Osteoblast (primary cell): ENCODE measurements at regions not wholly inside any gene's neighbourhood (a gene's known extent, or its start where the extent isn't known, plus 50 kb on each side); places are given as distances from the start of the nearest gene placed in this dataset.

Experiments used
- DNase-seq: peaks from one replicate; pipeline ENCODE4 v3.0.0; 2011; ENCODE audit warnings: low spot score, mixed read lengths; ENCODE audit not compliant: insufficient read length; ENCODE audit errors: missing footprints
- H2AFZ ChIP-seq: 2 replicates; pipeline ENCODE4 v1.6.0; 2011; ENCODE audit warnings: mild to moderate bottlenecking, low read length
- H3K27ac ChIP-seq: 2 replicates; pipeline ENCODE4 v1.5.1; 2011; ENCODE audit warnings: mild to moderate bottlenecking, low read depth, low read length, moderate library complexity
- H3K27me3 ChIP-seq: 2 replicates; pipeline ENCODE4 v1.6.0; 2012; ENCODE audit warnings: mild to moderate bottlenecking, control low read depth, inconsistent platforms, low read length, moderate library complexity; ENCODE audit not compliant: insufficient read depth
- H3K36me3 ChIP-seq: 2 replicates; pipeline ENCODE4 v1.5.1; 2011; ENCODE audit warnings: mild to moderate bottlenecking, low read length, control low read depth, moderate library complexity; ENCODE audit not compliant: insufficient read depth
- H3K4me1 ChIP-seq: 2 replicates; pipeline ENCODE4 v1.5.1; 2011; ENCODE audit warnings: mild to moderate bottlenecking, low read length, control low read depth, moderate library complexity; ENCODE audit not compliant: insufficient read depth
- H3K4me2 ChIP-seq: 2 replicates; pipeline ENCODE4 v1.6.0; 2011; ENCODE audit warnings: mild to moderate bottlenecking, low read length; ENCODE audit not compliant: insufficient read depth
- H3K4me3 ChIP-seq: fragments of 200-600 bp; sonication (generic); 3 replicates; pipeline ENCODE4 v1.5.1; 2012; ENCODE audit warnings: mild to moderate bottlenecking, low read length, inconsistent platforms; ENCODE audit not compliant: insufficient read depth
- H3K79me2 ChIP-seq: 2 replicates; pipeline ENCODE4 v1.6.0; 2012; ENCODE audit warnings: mild to moderate bottlenecking, low read length, control low read depth, inconsistent platforms; ENCODE audit not compliant: insufficient read depth
- H3K9me3 ChIP-seq: 2 replicates; pipeline ENCODE4 v1.5.1; 2011; ENCODE audit warnings: low read depth, low read length, control low read depth
- H4K20me1 ChIP-seq: 2 replicates; pipeline ENCODE4 v1.6.0; 2012; ENCODE audit warnings: mild to moderate bottlenecking, low read length, control low read depth; ENCODE audit not compliant: insufficient read depth
- CTCF ChIP-seq: IDR thresholded peaks from 2 replicates; pipeline ENCODE4 v1.5.1; 2011; ENCODE audit warnings: mild to moderate bottlenecking, low read depth, low read length, moderate library complexity; ENCODE audit errors: extremely low read depth

GRCh38 chr9:95757439-95757838 lies 118.1 kb upstream of the ERCC6L2 start:
- Histone ChIP-seq H3K4me3 (no peak overlapping the region), H3K27ac (no peak overlapping the region), H3K36me3 (no peaks in the 10 kb centered on the region), H3K27me3 (peaks cover 16% of the 10 kb centered on the region), H3K9me3 (no peaks in the 10 kb centered on the region), H4K20me1 (no peaks in the 10 kb centered on the region), H3K4me2 (peak overlapping the region; percentile 8), H3K4me1 (peaks cover 9% of the 10 kb centered on the region), H3K79me2 (no peaks in the 10 kb centered on the region), H2AFZ (no peak overlapping the region)
- no peak for TF ChIP-seq CTCF
- DNase-seq: no peak

- Histone ChIP-seq H3K4me2 (peak overlapping the region; percentile 8), H3K27ac (no peak overlapping the region), H4K20me1 (no peaks in the 10 kb centered on the region), H3K4me1 (peaks cover 9% of the 10 kb centered on the region), H3K79me2 (no peaks in the 10 kb centered on the region), H3K27me3 (peaks cover 19% of the 10 kb centered on the region), H3K36me3 (no peaks in the 10 kb centered on the region), H2AFZ (no peak overlapping the region), H3K4me3 (no peak overlapping the region), H3K9me3 (no peaks in the 10 kb centered on the region)
- peak; percentile 97 for DNase-seq
- TF ChIP-seq CTCF: no peak
Observed at GRCh38 chr9:95756986-95757385, 118.5 kb upstream of the ERCC6L2 start.

- no peak overlapping the region for H3K4me2 ChIP-seq
- DNase-seq: no peak
- no peaks in the 10 kb centered on the region for H4K20me1 ChIP-seq
- H3K27me3 ChIP-seq: peaks cover 19% of the 10 kb centered on the region
- H3K36me3 ChIP-seq: no peaks in the 10 kb centered on the region
- peaks cover 9% of the 10 kb centered on the region for H3K4me1 ChIP-seq
- H3K79me2 ChIP-seq: no peaks in the 10 kb centered on the region
- no peak for TF ChIP-seq CTCF
- H3K4me3 ChIP-seq: no peak overlapping the region
- no peak overlapping the region for H2AFZ ChIP-seq
- H3K9me3 ChIP-seq: no peaks in the 10 kb centered on the region
- no peak overlapping the region for H3K27ac ChIP-seq
Observed at GRCh38 chr9:95756101-95756500, 119.4 kb upstream of the ERCC6L2 start.

GRCh38 chr9:95755421-95755730 lies 120.1 kb upstream of the ERCC6L2 start:
- H3K27me3 ChIP-seq: peaks cover 19% of the 10 kb centered on the region

More at GRCh38 chr9:95755421-95755730, 120.1 kb upstream of the ERCC6L2 start:
- Histone ChIP-seq H2AFZ (no peak overlapping the region), H3K4me1 (peaks cover 9% of the 10 kb centered on the region), H3K27ac (no peak overlapping the region), H3K36me3 (no peaks in the 10 kb centered on the region), H4K20me1 (no peaks in the 10 kb centered on the region), H3K4me3 (no peak overlapping the region), H3K9me3 (no peaks in the 10 kb centered on the region), H3K4me2 (no peak overlapping the region), H3K79me2 (no peaks in the 10 kb centered on the region)
- DNase-seq: no peak
- TF ChIP-seq CTCF: no peak
